HG02623 (cell line): ENCODE measurements at regions not wholly inside any gene's neighbourhood (a gene's known extent, or its start where the extent isn't known, plus 50 kb on each side); places are given as distances from the start of the nearest gene placed in this dataset.

ENCODE experiments used
- ATAC-seq: cut with Tn5 transposase; IDR thresholded peaks from one replicate; pipeline ENCODE4 v1.9.1; 2021; ENCODE audit warnings: moderate library complexity; ENCODE audit not compliant: unreplicated experiment

DNA sequence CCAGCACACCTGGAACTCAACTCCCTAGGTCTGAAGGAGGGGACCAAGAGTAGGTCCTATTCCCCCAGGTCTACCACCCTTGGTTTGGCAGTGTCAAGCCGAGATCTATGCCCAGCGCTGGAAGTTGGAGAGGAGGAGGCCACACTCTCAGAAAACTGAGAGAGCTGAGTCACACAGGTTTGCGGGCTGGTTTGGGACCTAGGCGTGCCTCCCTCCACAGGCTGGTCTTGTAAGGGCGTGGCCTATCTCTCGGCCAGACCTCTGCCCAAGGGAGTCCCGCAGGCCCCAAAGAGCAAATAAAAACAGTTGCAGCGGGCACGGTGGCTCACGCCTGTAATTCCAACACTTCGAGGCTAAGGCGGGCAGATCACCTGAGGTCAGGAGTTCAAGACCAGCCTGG lies 52.9 kb upstream of the INTU start:
- no peak for ATAC-seq

DNA sequence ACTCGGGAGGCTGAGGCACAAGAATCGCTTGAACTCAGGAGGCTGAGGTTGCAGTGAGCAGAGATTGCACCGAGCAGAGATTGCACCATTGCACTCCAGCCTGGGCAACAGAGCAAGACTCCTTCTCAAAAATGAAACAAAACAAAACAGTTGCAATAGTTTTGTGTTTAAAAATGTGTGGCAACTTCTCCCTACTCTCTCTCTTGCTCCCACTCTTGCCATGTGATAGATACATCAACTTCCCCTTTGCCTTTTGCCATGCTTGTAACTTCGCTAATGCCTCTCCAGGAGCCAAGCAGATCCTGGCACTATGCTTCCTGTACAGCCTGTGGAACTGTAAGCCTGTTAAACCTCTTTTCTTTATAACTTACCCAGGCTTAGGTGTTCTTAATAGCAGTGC lies 52.5 kb upstream of the INTU start:
- no peak for ATAC-seq

DNA sequence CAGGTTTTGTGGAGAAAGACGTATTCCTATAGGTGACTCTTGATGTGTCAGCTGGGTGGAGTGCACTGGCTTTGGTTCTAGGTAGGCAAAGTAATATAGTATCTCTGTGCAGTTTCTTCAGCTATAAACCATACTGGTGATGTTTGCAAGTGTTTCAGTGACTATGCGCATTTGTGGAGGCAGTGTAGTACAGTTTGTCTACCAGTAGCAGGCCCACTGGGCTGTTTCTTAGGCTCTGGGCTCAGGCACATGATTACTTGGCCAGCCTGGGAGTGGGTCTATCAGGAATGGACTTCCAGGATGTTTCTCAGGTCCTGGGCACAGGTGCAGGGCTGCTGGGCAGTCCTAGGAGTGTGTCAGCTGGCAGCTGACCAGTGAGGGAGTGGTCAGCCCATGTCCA lies 51.9 kb upstream of the INTU start:
- ATAC-seq: no peak
